NCI-H2029 treated with DMSO at 0.1 percent for 48 hours (cell line): ENCODE measurements at regions not wholly inside any gene's neighbourhood (a gene's known extent, or its start where the extent isn't known, plus 50 kb on each side); places are given as distances from the start of the nearest gene placed in this dataset.

ENCODE experiments used
- DNase-seq: peaks from one replicate; lab custom pipeline; 2025; lab: John Stamatoyannopoulos, UW

GRCh38 chr11:24060125-24060524 is 436.7 kb upstream of the LUZP2 start:
- no peak for DNase-seq

DNA sequence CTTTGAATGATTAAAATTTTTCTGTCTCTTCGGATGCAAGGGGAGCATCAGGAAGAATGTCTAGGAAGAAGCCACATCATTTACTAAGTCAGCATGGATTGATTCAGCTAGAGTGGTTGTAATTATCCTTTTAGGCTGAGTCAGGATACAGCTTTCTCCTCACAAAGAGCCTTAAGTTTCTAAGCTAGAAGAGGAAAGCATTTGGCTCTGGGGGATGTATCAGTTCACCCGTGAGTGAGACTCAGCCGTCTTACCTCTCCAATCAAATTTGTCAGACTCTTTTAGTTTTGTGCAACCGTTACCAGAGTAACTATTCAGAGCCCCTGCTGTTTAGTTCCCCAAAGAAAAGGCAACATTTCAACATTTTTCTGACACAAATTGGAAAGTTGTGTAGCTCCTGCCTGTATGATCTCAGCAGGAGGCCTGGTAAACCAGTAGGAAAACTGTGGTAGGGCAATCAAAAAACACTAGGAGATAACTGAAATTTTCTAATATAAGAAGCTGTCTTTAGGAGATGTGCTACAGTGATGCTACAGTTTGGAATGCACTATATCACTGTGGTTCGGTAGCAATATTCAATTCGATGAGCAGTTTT is 432.4 kb upstream of the LUZP2 start:
- no peak for DNase-seq

DNA sequence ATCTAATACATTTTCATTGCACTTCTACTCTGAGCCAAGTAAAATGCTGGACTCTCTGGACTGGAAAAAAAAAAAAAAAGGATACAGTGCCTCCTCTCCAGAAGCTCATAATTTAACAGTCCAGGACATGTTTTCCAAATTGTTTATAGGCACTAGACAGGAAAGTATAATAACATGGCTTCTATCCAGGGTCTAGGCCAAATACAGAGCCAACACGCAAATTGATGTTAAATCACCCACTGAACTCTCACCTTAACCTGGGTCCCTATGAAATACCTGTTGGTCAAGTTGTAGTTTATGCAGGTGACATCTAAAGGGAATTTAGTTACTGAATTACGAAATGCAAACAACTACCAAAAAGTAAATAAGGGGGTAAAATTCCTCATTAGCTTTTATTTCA is 428.7 kb upstream of the LUZP2 start:
- DNase-seq = no peak

DNA sequence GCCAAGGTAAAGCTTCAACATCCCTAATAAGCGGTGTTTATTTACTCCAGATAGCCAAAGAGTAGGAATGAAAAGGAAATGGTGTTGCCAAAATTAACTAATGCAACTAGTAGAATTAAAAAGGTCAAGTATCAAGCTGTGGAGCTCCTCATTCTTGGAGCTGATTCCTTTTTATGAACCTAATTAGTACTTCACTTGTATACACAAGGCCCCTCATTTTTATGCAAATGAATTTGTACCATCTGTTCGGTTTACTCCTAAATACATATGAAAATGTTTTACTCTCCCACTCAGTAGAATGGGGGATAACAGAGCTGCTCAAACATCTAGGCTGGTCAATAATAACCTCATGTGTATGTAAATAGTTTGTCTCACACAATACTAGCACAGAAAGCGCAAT is 426.4 kb upstream of the LUZP2 start:
- no peak for DNase-seq

GRCh38 chr11:24078018-24078417 is 418.8 kb upstream of the LUZP2 start:
- no peak for DNase-seq

- DNase-seq = no peak
These were observed 414.6 kb upstream of the LUZP2 start for GRCh38 chr11:24082241-24082640.

DNA sequence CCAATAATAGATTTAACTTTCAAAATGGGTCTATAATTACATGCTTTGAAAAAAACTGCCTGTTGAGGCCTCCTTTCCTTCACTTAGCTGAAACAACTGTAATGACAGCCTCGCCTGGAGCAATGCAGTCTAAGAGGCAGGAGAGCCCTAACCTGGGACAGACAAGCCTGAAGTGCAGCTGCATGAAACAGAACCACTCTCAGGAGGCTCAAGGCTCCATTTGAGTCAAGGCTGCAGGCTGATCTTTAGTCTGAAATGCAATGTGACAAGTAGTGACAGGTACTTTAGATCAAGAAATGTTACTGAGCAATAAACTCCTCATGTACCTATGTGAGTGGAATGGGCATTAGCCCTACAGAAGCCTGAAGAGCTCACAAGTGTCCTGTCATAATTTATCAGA is 414.0 kb upstream of the LUZP2 start:
- DNase-seq = no peak

DNA sequence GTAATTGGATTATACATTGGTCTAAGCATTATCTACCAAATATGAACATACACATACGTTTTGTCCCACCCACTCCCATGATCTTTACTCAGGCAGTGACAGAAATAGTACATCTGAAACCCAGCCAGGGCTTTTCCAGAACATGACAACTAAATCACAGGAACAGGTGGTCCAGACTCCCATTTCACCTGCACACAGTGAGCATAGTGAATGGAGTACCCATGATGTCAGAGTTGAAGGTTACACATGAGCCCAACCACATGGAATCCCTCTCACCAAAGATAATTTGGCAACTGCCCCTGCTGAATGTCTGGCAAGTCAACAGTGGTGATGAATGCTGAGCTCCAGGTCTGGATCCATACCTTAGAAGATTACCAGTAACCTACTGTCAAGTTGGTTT is 411.9 kb upstream of the LUZP2 start:
- no peak for DNase-seq

DNA sequence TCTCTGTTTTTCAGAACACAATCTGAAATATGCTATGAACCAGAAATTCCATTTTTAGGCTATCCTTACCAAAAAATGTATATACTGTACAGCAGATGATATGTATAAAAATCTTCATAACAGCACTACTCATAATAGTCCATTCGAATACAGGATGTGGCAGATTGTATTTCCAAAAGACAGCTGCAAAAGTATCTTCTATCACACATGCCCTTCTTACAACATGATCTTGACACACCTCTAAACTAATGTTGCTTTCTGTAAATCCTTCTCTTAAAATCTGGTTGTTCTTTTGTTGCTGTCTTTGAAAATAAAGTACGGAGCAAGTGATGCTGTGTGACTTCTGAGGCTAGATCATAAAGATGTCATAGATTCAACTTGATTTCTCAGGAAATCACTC is 409.9 kb upstream of the LUZP2 start:
- no peak for DNase-seq

GRCh38 chr11:24091594-24091993 is 405.3 kb upstream of the LUZP2 start:
- no peak for DNase-seq

DNA sequence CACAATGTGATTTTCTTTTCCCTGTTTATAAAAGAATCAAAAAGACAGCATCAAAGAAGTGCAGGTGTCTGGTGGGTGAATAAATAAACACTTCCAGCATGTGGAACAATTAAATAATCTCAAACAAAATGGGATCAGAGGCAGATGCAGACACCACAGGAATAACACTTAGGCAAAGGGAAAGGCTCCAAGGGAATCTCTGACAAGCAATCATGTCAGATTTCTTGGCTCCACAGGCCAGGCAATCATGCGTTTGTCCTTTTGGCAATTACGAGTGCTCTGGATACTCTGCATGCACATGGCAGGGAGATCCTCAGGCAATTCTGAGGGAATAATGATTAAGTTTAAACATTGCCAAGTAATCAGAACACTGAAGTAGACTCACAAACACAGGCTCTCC is 403.5 kb upstream of the LUZP2 start:
- DNase-seq = no peak

- no peak for DNase-seq
These were observed 388.2 kb upstream of the LUZP2 start for GRCh38 chr11:24108609-24109008.

- no peak for DNase-seq
These were observed 374.6 kb upstream of the LUZP2 start for GRCh38 chr11:24122291-24122690.

GRCh38 chr11:24124876-24125275 is 372.0 kb upstream of the LUZP2 start:
- DNase-seq = no peak

GRCh38 chr11:24131698-24132097 is 365.2 kb upstream of the LUZP2 start:
- DNase-seq = no peak

- DNase-seq = no peak
These were observed 364.4 kb upstream of the LUZP2 start for GRCh38 chr11:24132471-24132870.

- DNase-seq = no peak
These were observed 361.8 kb upstream of the LUZP2 start for GRCh38 chr11:24134879-24135589.

DNA sequence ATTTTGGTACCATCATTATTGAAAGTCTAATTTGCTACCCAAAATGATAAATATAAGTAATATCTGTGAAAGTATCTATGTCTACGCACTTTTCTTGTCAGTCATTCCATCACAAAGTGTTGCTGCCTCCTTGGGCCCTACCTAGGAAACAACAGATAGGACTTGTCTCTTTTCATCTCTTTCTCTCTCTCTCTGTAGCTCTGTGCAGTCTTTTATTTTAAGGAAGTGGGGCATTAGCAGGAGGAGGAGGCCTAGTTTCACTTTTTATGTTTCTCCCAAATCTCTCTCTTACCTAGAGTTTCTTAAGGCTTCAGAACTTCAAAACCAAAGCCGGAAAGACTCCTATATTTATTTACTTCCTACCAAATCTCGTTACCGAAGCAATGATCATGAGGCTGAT is 354.8 kb upstream of the LUZP2 start:
- no peak for DNase-seq

GRCh38 chr11:24145411-24145810 is 351.4 kb upstream of the LUZP2 start:
- DNase-seq = no peak

- no peak for DNase-seq
These were observed 343.5 kb upstream of the LUZP2 start for GRCh38 chr11:24153337-24153736.

GRCh38 chr11:24155792-24156191 is 341.1 kb upstream of the LUZP2 start:
- DNase-seq = no peak

DNA sequence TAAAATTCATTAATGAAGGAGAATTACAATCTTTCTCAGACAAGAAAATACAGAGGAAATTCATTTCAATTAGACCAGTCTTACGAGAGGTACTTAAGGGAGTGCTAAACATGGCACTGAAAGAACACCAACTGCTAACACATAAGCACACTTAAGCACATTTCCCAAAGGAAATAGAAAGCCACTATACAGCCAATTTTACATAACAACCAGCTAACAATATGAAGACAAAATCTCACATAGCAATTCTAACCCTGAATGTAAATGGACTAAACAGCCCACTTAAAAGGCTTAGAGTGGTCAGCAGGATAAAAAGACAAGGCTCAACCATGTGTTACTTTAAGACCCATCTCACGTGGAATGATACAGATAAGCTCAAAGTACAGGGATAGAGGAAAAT is 339.5 kb upstream of the LUZP2 start:
- no peak for DNase-seq

- DNase-seq = no peak
These were observed 335.3 kb upstream of the LUZP2 start for GRCh38 chr11:24161587-24161986.

DNA sequence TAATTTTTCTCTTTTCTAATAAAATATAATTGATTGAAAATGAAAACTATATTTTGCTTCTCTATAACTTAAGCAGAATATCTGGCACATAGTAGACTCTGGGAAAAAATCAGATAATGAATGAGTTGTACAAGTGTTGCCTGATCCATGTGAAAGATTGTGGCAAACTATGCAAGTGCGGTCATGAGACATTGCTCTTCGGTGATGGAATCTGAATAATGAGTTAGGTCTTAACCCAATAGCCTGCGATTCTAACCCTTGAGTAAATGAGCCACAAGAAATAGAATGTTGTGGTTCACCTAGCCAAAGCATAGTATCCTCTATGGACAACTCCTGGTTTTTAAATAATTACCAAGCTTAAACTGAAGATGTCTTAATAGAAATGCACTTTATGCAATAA is 333.7 kb upstream of the LUZP2 start:
- DNase-seq = no peak
